Mucosa of gallbladder (tissue), 1 donor: ENCODE measurements at regions not wholly inside any gene's neighbourhood (a gene's known extent, or its start where the extent isn't known, plus 50 kb on each side); places are given as distances from the start of the nearest gene placed in this dataset.
"Not testable (repeated sequence)": the region's sequence is repeated elsewhere in the genome, so short reads cannot be mapped to it uniquely, and the experiment has no call there.

Experiments used
- DNase-seq: peaks from one replicate; pipeline ENCODE4 v3.0.0-alpha.2; 2020; ENCODE audit warnings: low spot score
- donor health status: DM: no; HTN: no; CAD: no.

DNA sequence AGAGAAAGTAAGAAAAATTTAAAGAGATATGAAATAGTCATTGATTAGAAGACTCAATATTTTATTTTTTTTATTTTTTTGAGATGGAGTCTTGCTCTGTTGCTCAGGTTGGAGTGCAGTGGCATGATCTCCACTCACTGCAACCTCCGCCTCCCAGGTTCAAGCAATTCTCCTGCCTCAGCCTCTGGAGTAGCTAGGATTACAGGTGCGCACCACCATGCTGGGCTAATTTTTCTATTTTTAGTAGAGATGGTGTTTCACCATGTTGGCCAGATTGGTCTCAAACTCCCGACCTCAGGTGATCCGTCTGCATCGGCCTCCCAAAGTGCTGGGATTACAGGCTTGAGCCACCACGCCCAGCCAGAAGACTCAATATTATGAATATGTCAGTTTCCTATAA is 672.6 kb downstream of the UQCRFS1 start:
- not testable (repeated sequence) for DNase-seq

DNA sequence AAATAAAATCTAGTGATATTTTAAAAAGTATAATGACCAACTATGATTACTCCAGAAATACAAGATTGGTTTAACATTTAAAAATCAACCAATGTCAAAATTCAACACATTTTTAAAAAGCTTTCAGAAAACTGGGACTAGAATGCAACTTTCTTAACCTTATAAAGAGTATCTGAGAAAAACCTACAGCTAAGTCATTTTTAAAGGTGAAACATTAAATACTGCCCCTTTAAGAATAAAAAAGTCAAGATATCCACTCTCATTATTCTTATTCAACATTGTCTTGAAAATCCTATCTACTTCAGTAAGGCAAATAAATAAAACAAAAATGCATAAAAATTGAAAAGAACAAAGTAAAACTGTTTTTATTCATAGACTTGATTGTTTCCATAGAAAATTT is 673.2 kb downstream of the UQCRFS1 start:
- no peak for DNase-seq

GRCh38 chr19:28538579-28538978 is 674.4 kb downstream of the UQCRFS1 start:
- DNase-seq, result not testable (repeated sequence)

DNA sequence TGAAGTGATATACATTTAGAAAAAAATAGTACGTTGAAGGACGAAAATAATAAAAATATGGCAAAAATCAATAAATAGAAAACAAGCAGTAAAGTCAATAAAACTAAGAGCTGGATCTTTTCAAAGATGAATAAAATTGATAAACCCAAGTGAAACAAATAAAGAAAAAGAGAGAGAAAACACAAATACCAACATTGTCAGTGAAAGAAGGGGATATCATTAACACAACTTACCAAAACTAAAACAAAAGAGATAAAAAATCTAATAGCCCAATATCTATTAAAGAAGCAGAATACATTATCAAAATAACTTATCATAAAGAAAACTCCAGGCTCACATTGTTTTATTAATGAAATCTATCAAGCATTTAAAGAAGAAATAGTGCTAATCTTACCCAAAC is 675.1 kb downstream of the UQCRFS1 start:
- no peak for DNase-seq

- no peak for DNase-seq
Observed at GRCh38 chr19:28537079-28537478, 675.9 kb downstream of the UQCRFS1 start.

DNA sequence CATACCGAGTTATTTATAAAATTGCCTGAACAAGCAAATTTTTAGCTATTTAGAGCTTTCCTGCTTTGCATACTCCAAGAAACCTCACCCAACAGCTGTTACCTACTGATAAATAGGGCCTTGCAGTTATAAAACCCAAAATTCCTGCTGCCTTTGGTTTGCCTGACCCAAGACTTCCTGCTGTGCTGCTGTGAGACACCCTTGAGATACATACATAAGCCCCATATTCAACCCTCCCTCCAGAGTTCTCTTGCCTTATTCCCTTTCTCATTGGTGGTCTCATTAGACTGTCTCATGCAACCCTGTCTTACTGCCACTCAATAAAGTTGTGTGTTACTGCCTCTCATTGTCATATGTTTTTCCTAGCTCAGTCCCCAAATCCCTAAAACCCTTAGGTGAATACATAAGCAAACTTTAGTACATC is 677.6 kb downstream of the UQCRFS1 start:
- DNase-seq, result no peak

DNA sequence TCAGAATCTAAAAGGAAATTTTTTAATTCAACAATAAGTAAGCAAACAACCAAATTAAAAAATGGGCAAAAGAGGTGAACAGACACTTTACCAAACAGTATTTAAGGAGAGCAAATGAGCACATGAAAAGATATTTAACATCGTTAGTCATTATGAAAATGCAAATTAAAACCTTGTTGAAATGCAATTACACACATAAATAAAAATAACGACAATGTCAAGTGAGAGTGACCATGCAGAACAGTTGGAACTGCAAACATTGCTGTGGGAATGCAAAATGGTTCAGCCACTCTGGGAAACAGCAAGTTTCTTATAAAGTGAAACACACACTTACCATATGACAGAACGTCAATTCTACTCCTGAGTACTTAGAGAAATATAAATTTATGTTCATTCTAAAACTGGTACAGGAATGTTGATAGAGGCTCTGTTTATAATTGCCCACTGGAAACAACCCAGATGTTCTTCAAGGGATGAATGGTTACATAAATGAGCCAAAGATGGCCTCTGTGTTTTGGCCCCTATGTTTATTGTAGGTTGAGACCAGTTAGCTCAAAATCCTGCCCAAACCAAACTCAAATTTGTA is 678.1 kb downstream of the UQCRFS1 start:
- no peak for DNase-seq

DNA sequence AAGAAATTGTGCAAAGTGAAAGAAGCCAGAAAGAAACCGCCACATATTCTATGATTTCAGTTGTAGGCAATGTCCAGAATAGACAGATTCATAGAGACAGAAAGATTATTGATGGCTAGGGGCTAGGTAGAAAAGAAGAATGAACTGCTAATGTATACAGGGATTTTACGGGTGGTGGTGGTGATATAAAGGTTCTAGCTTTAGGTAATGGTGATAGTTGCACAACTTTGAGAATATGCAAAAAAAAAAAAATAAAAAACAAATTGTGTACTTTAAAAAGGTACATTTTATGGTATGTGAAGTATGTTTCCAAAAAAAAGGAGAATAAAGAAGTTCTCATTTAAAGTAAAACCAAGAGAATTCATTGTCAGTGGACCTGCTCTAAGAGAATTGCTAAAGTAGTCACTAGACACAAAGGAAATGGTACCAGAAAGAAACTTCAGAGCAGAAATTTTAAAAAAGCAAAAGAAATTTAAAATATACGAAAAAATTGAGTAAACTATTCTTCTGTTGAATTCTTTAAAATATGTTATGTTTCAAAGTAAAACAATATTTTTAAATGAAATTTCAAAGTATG is 680.1 kb downstream of the UQCRFS1 start:
- no peak for DNase-seq

DNA sequence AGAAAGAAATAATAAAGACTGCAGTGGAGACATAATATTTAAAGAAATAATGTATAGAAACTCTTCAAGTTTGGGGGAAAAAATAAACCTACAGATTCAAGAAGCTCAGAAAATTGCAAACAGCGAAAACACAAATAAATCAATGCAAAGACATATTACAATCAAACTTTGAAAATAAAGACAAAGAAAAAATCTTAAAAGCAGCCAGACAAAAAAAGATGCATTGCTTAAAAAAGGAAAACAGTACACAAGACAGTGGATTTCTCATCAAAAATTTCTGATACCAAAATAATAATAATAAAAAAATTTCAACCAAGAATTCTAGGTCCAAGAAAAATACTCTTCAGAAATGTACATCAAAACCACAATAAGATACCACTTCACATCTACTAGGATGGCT is 681.0 kb downstream of the UQCRFS1 start:
- DNase-seq, result no peak

DNA sequence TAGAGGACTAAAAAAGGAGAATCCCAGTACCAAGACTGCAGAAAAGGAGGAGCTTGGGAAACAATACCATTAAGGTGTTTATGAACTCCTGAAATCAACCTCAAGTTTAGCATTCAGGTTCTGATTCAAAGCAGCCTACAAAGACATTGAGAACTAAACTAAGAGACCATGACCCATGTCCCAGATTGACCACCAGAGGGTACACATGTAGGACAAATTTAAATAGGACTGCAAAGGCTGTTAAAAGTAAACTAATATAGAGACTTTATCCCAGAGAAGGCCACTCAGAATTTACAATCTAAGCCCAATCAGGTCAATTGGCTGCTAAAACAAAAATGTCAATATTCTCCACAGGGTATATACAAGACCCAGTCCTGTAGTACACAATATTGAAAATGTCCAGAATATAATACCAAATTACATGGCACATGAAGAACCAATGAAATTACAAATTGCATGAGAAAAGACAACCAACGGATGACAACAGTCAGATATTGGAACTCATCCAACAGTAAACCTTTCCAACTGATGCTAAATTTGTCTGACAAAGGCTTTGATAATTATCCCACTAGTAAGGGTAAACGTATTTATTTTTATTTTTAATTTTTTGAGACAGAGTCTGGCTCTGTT is 682.4 kb downstream of the UQCRFS1 start:
- DNase-seq, result no peak

DNA sequence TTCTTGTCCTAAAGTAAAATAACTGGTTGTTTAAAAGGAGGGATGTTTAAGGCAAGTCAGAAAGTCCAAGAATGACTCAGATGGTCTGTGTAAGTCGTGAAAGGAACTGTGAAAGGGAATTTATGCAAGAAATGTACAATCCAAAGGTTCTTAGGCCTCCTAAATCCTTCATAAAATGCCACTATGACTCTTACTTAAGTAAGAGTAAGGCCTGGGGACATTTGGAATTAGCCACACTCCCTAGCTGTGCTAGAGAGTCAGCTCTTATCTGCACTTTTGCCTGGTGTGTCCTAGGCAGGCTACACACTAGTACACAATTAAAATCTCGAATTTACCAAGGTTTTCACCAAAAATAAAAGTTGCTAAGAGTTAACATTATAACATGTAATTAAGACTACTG is 686.9 kb downstream of the UQCRFS1 start:
- no peak for DNase-seq

DNA sequence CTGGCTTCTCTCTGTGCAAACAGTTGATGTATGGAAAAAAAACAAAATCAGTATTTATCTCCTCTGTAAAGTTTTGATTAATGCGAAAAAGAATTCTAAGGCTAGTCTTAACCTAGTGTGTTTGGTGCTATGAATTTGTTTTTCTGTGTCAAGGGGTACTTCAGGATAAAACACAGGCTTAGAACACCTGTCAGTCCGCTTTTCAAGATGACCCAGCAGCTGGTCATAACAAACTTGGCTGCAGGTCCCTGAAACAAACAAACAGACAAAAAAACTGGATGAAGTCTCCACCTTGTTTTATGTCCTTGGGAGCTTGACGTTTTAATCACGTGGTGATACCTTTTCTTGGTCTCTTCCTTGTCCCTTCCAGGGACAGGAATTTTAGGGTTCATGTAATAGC is 689.3 kb downstream of the UQCRFS1 start:
- no peak for DNase-seq

GRCh38 chr19:28522545-28522922 is 690.4 kb downstream of the UQCRFS1 start:
- no peak for DNase-seq

DNA sequence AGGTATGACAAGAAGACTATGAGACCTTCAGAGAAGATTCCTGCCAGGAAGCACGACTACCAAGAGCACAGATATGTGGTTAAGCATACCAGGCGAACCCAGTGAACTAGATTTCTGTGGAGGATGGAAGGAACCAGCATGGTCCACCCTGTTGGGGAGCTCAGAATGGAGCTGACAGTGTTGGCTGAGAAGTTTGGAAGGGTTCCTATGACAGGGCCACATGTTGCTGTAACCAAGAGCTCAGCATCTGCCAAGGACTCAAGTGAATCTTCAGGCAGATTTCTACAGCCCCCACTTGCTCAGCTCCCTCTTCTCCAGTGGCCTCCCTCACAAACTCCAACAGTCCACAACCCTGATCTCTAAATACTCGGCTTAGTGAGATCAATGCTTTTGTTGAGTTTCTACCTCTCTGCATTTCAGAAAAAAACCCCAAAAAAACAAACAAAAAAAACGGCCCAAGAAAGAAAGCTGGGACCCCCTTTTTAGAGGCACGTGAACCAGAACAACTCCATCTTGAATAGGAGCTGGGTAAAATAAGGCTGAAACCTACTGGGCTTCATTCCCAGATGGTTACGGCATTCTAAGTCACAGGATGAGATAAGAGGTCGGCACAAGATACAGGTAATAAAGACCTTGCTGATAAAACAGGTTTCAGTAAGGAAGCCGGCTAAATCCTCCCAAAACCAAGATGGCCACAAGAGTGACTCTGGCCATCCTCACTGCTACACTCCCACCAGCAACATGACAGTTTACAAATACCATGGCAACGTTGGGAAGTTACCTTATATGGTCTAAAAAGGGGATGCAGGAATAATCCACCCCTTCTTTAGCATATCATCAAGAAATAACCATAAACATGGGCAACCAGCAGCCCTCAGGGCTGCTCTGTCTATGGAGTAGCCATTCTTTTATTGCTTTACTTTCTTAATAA is 691.1 kb downstream of the UQCRFS1 start:
- DNase-seq, result no peak

- DNase-seq, result no peak
Observed at GRCh38 chr19:28520998-28521568, 691.9 kb downstream of the UQCRFS1 start.

DNA sequence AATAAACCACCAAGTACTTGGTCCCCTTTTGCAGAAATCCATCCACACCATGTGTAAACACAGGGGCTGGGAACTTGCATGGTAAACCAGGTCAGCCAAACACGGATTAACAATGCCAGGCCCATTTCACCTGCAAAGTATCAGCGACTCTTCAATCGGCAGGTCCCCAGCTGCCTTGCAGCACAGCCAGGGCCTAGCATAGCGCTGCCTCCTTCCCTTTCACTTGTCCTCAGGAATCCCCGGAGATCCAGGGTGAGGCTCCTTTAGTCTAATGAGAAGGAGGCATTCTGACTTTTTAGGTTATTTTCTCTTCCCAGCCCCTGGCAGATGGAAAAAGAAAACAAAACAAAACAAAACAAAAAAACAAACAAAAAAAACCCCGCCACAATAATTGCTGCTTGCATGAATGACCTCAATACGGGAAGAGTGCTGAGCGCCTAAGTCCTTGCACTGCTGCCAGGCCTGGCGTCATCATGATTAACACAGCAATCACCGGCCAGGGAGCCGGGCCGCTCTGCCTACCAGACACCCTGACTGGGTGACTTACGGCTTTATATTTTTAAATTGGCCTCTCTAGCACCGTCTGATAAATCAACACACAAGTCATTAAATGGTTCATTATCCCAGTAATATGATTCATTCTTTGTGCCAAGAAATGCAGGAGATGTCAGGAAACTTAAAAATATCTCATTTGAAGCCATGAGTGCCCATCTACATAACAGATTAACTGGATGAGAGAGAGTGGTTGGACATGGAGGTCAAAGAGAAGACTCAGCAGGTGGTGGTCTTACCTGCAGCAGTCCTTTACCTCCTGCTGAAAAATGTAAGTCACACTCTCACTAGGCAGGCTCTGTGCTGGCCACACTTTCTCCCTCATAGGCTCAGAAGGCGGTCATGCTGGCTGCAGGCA is 692.7 kb downstream of the UQCRFS1 start:
- DNase-seq, result no peak

DNA sequence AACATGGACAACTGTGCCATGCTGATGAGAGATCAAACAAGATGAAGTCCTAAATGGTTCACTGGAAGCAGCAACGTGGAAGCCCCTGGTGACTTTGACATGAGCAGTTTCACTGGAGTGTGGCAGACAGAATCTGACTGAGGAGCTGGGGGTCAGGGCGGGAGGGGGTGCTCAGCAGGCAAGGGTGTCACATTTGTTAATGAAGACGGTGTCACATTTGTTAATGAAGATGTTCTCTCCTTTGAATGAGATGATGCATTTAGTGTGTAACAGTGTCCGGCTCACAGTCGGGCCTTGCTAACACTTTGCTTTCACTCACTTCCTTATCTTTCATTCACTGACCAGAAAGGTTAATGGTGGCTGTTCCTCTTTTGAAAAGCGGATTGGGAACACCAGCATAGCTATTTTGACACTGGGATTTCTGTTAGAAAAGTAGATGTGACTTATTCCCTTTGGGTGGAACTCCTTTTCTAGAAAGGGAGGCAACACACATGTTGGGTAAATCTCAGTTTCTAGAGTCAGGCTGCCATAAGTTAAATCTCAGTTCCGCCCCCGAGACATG is 693.7 kb downstream of the UQCRFS1 start:
- no peak for DNase-seq

GRCh38 chr19:28516415-28516872 is 696.5 kb downstream of the UQCRFS1 start:
- no peak for DNase-seq

DNA sequence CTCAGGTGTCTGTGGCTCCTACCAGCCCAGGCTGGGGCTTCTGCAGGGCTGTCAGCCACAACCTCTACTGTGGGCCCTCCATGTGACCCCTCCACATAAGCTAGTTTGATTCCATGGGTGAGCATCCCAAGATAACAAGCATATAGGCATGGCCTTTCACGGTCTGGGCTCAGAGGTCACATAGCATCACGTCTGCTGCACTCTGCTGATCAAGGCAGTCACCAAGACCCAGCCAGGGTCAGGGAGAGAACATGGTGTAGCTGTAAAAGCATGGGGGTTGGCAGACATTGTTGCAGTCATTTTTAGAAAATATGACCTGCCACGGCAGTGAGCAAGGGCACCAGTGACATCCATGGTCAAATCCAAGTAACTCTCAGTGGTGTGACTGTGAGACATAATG is 698.8 kb downstream of the UQCRFS1 start:
- no peak for DNase-seq

GRCh38 chr19:28511655-28512054 is 701.3 kb downstream of the UQCRFS1 start:
- no peak for DNase-seq
